Urothelium cell line (cell line): ENCODE measurements at regions not wholly inside any gene's neighbourhood (a gene's known extent, or its start where the extent isn't known, plus 50 kb on each side); places are given as distances from the start of the nearest gene placed in this dataset.
"Not testable (repeated sequence)": the region's sequence is repeated elsewhere in the genome, so short reads cannot be mapped to it uniquely, and the experiment has no call there.

Experiments used
- DNase-seq: peaks from one replicate; pipeline ENCODE4 v3.0.0; 2011; ENCODE audit warnings: low spot score, mixed read lengths
- FAIRE-seq: peaks from 2 replicates; lab custom pipeline; 2011; peaks lifted over from hg19 to GRCh38; lab: Jason Lieb, UNC

DNA sequence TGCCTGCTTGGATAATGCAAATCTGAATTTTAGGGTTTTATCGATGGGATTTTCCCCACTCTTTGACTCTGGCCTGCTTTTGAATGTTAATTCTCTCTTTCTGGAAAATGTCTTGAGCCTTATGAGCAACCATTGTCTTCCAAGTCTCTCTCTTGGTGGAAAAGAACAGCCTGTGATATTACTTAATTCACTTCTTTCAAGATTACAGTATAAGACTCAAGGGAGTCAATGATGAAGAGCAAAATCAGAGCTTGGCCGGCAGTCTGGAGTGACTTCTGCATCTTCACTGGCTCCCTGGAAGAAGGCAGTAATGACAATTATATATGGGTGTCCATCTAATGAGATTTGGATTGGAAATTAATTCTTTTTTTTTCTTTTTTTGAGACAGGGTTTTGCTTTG is 122.9 kb upstream of the ZEB2 start:
- DNase-seq (no peak), FAIRE-seq (no peak)

DNA sequence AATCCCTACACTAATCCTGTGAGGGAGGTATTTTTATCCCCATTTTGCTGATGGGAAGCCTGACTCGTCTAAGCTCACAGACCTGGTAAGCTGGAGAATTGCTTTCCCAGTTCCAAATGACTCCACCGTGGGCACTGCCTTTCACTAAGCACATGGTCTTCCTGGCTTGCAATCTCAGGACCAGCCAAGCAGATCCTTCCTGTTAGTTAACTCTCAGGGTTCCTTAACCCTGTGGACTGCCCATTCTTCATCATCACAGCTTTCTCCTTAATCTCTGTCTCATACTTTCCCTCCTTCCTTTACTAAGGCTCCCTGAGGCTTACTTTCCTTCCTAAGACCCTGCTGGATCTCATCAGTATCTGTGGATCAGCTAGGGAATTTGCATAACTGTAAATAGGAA is 122.2 kb upstream of the ZEB2 start:
- DNase-seq (no peak), FAIRE-seq (no peak)

- DNase-seq, FAIRE-seq: not testable (repeated sequence)
These were observed 118.3 kb upstream of the ZEB2 start for GRCh38 chr2:144638250-144638649.

GRCh38 chr2:144636860-144637259 is 116.9 kb upstream of the ZEB2 start:
- not testable (repeated sequence) for DNase-seq, FAIRE-seq

- FAIRE-seq = no peak
These were observed 112.9 kb upstream of the ZEB2 start for GRCh38 chr2:144632809-144633208.

GRCh38 chr2:144631636-144632035 is 111.7 kb upstream of the ZEB2 start:
- DNase-seq (no peak), FAIRE-seq (no peak)

More at GRCh38 chr2:144632809-144633208, 112.9 kb upstream of the ZEB2 start:
- no peak for DNase-seq

GRCh38 chr2:144630459-144631215 is 110.7 kb upstream of the ZEB2 start:
- DNase-seq (no peak), FAIRE-seq (no peak)

DNA sequence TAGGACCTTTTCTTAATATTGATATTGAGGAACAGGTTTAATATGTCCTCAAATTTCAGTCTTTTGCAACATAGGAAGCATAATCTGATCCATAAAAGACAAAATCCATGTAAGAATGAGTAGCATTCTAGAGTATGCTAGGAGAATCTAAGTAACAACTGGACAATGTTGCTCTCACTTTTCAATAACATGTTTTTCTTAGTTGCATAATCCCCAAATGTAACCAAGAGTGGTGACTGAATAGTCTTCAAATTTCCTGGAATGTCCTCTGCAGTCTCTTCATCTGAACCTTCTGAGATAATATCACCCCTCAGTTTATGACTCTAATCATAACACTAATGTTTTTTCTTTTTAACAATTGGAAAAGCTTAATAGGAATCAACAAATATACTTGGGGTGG is 110.0 kb upstream of the ZEB2 start:
- no peak for DNase-seq
- FAIRE-seq = no peak

DNA sequence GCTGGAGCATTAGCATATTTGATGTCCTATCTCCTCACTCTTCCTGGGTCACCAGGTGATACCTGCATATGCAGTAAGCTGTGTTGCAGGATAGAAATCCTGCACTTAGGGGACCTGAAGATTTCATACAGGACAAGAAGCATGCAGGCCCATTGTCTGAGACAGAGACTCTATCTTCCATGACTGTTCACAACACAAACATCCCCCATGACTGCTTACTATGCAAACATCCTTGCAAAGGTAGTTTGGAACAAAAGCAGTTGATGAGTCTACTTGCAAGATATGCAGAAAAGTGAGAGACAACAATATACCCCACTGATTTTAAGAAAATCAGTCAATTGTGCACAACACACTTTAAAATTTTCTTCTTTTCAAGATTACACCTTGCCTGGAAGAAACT is 108.6 kb upstream of the ZEB2 start:
- FAIRE-seq (no peak), DNase-seq (no peak)

GRCh38 chr2:144625626-144626025 is 105.7 kb upstream of the ZEB2 start:
- no peak for FAIRE-seq

GRCh38 chr2:144625226-144625625 is 105.3 kb upstream of the ZEB2 start:
- FAIRE-seq = no peak
- no peak for DNase-seq

More at GRCh38 chr2:144625626-144626025, 105.7 kb upstream of the ZEB2 start:
- no peak for DNase-seq

- DNase-seq = no peak
- FAIRE-seq = no peak
These were observed 104.5 kb upstream of the ZEB2 start for GRCh38 chr2:144624451-144624850.

GRCh38 chr2:144622373-144622772 is 102.5 kb upstream of the ZEB2 start:
- not testable (repeated sequence) for DNase-seq, FAIRE-seq

DNA sequence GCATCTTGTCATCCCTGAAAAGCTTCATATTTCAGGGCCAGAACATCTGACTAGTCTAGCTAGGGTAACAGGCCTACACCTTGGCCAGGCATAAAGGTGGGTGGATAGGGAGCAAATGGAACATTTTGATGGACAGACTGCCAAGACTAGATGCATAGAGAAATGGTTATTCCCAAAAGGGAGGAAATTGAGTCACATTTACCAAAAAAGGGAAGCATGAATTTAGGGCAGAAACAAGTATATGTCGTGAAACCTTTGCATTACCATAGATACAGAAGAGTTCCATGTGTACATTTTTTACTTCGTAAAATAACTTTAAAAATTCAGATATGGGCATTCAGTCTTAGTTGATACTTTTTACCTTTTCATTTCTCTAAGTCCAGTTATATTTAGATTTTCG is 101.3 kb upstream of the ZEB2 start:
- FAIRE-seq = no peak
- no peak for DNase-seq

DNA sequence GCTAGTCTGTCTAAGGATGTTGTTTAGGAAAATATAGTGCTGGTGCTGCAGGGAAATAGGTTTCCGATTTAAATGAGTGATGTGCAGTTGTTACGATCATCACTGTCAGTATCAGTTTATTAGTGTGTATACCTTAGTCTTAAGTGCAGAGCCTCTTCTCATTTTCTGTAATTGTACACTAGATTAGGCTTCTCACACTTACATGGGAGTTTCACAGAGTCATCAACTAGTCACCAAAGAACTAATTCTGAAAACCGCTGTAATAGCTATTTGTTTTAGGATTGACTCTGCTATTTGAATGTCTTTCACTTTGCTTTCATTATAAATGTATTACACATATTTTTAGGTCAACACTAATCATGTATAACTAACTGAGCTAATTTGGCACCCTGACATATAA is 99.8 kb upstream of the ZEB2 start:
- FAIRE-seq = no peak
- DNase-seq = no peak

- not testable (repeated sequence) for DNase-seq, FAIRE-seq
These were observed 97.3 kb upstream of the ZEB2 start for GRCh38 chr2:144617171-144617570.

DNA sequence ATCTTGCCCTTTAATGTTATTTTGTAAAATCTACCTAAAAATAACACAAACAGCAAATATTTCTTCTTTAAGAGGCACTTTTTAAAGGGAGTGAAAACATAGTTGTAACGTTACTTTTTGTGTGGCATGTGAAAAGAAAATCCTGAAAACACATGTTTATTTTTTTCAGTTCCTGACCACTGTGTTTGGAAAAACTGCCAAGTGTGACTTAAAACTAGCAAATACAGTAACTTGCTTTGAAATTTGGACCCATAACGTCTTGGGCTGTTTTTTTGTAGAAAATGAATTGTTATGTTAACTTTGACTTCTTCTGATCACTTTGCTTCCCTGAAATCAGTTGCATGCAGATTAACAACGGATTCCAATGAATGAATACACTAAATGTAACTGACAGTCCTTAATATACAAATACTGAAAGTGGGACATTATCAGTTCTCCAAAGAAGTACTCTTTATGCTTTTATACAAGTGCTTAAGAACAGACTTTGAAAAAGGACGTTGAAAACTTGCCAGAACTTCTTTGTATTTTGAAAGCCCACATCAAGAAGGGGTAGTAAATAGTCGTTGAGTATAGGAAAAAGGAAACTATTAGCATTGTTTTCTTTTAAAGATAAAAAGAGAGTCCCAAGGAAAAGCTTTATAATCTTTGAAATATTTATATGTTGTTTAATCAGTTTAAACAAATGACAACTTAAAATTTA is 96.1 kb upstream of the ZEB2 start:
- DNase-seq = no peak
- FAIRE-seq = no peak

GRCh38 chr2:144607891-144608521 is 88.1 kb upstream of the ZEB2 start:
- DNase-seq (no peak), FAIRE-seq (no peak)

DNA sequence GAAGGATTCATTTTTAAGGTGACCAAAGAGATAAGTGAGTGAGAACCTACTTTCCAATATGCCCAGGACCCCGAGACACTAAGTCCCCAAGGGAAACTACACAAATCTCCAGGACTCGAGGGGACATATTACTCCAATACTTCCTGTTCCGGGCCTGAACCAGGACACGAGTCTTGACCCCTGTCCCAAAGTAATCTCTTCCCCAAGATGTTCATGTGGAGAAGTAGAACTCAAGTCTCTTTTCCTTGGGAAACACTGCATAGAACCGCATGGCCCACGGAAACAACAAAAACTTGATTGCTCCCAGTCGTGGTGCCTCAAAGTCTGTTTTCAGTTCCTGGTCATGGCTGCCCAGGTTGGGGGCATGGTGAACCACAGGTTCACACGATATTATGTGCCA is 87.2 kb upstream of the ZEB2 start:
- DNase-seq (no peak), FAIRE-seq (no peak)

- DNase-seq (no peak), FAIRE-seq (no peak)
These were observed 86.7 kb upstream of the ZEB2 start for GRCh38 chr2:144606466-144607095.

DNA sequence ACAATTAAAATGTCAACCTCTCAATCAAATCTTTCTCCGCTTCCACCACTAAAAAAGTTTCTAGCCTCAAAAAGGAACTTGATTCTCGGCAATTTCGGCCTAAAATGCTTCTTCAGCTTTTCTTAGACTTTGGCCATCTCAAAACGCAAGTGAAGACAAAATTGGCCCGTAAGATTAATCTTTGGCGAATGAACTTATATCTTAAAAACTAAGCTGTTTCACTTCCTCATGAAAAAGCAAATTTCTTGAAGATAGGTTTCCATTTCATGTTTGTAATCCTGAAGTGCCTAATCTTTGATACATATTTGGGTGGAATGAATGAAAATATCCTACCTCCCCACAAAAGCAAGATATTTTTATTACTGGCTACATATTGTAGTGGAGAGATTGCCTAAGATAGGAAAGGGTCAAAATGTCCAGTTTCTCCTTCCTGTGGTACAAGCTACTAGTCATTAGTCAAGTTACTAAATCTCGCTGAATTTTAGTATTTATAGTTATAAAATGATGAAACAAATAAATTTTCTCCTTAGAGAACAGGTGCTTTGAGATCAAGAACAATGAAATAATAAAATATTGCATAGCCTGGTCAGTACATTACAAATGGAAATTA is 85.4 kb upstream of the ZEB2 start:
- no peak for FAIRE-seq
- no peak for DNase-seq
